HL-60 (cell line): ENCODE measurements at regions not wholly inside any gene's neighbourhood (a gene's known extent, or its start where the extent isn't known, plus 50 kb on each side); places are given as distances from the start of the nearest gene placed in this dataset.

ENCODE experiments used
- DNase-seq, 2 experiments: peaks; one replicate each; pipeline ENCODE4 v3.0.0-alpha.2; 2010 to 2020; ENCODE audit warnings: low read depth in 1 of 2, low spot score in 1 of 2
- H3K27ac ChIP-seq: fragments of 250-450 bp; sonication (Bioruptor Pico); replicated peaks from 2 replicates; pipeline ENCODE4 v1.5.1; 2020; ENCODE audit warnings: mild to moderate bottlenecking, moderate library complexity
- H3K27me3 ChIP-seq: fragments of 250-450 bp; sonication (Bioruptor Pico); 2 replicates; pipeline ENCODE4 v1.5.1; 2021; ENCODE audit warnings: mild to moderate bottlenecking, moderate library complexity; ENCODE audit not compliant: insufficient read depth, poor library complexity, severe bottlenecking
- H3K4me3 ChIP-seq: replicated peaks from 2 replicates; pipeline ENCODE4 v1.5.1; 2011; ENCODE audit warnings: mild to moderate bottlenecking, control low read depth, low read length; ENCODE audit not compliant: insufficient read depth
- GABPA ChIP-seq: IDR thresholded peaks from 2 replicates; pipeline ENCODE4 v1.6.1; 2012; ENCODE audit warnings: low read depth
- POLR2AphosphoS5 ChIP-seq: IDR thresholded peaks from 2 replicates; pipeline ENCODE4 v1.6.1; 2012; ENCODE audit warnings: low read depth
- SPI1 ChIP-seq: IDR thresholded peaks from 2 replicates; pipeline ENCODE4 v1.6.1; 2012; ENCODE audit warnings: low read depth, mild to moderate bottlenecking, borderline replicate concordance
- TF ChIP-seq, protein P1 (sequence below): IDR thresholded peaks from one replicate; pipeline ENCODE4 v1.5.1; 2011; ENCODE audit warnings: low read length, control low read depth, inconsistent platforms; ENCODE audit not compliant: insufficient read depth
- TF ChIP-seq, protein P2 (sequence below): IDR thresholded peaks from 2 replicates; pipeline ENCODE4 v1.6.1; 2012; ENCODE audit warnings: low read depth; ENCODE audit not compliant: insufficient replicate concordance

DNA sequence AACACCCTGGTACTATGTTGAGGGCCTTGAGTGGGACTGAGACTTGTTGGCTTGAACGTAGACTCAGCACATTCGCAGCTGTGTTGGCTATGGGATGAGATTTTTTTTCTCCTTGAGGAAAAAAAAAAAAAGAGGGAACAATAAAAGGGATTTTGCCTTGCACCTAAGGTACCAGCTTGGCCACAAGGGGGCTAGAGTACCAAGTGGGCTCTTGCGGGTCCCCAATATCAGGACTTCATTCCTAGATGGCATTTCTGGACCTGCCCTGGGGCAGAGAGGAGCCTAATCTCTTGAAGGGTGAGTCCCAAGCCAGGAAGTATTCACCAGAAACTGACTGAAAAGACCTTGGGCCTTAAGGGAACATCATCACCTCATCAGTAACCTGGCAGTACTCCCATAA lies 1083.6 kb upstream of the PHF14 start:
- no peak for DNase-seq
- TF ChIP-seq, protein P1, sequence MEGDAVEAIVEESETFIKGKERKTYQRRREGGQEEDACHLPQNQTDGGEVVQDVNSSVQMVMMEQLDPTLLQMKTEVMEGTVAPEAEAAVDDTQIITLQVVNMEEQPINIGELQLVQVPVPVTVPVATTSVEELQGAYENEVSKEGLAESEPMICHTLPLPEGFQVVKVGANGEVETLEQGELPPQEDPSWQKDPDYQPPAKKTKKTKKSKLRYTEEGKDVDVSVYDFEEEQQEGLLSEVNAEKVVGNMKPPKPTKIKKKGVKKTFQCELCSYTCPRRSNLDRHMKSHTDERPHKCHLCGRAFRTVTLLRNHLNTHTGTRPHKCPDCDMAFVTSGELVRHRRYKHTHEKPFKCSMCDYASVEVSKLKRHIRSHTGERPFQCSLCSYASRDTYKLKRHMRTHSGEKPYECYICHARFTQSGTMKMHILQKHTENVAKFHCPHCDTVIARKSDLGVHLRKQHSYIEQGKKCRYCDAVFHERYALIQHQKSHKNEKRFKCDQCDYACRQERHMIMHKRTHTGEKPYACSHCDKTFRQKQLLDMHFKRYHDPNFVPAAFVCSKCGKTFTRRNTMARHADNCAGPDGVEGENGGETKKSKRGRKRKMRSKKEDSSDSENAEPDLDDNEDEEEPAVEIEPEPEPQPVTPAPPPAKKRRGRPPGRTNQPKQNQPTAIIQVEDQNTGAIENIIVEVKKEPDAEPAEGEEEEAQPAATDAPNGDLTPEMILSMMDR: no peak
- TF ChIP-seq POLR2AphosphoS5: no peak
- TF ChIP-seq, protein P2, sequence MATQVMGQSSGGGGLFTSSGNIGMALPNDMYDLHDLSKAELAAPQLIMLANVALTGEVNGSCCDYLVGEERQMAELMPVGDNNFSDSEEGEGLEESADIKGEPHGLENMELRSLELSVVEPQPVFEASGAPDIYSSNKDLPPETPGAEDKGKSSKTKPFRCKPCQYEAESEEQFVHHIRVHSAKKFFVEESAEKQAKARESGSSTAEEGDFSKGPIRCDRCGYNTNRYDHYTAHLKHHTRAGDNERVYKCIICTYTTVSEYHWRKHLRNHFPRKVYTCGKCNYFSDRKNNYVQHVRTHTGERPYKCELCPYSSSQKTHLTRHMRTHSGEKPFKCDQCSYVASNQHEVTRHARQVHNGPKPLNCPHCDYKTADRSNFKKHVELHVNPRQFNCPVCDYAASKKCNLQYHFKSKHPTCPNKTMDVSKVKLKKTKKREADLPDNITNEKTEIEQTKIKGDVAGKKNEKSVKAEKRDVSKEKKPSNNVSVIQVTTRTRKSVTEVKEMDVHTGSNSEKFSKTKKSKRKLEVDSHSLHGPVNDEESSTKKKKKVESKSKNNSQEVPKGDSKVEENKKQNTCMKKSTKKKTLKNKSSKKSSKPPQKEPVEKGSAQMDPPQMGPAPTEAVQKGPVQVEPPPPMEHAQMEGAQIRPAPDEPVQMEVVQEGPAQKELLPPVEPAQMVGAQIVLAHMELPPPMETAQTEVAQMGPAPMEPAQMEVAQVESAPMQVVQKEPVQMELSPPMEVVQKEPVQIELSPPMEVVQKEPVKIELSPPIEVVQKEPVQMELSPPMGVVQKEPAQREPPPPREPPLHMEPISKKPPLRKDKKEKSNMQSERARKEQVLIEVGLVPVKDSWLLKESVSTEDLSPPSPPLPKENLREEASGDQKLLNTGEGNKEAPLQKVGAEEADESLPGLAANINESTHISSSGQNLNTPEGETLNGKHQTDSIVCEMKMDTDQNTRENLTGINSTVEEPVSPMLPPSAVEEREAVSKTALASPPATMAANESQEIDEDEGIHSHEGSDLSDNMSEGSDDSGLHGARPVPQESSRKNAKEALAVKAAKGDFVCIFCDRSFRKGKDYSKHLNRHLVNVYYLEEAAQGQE: no peak
- TF ChIP-seq SPI1: no peak
- no peak for TF ChIP-seq GABPA
- Histone ChIP-seq H3K27ac (no peak overlapping the region), H3K4me3 (no peak overlapping the region), H3K27me3 (no peaks in the 10 kb centered on the region)

DNA sequence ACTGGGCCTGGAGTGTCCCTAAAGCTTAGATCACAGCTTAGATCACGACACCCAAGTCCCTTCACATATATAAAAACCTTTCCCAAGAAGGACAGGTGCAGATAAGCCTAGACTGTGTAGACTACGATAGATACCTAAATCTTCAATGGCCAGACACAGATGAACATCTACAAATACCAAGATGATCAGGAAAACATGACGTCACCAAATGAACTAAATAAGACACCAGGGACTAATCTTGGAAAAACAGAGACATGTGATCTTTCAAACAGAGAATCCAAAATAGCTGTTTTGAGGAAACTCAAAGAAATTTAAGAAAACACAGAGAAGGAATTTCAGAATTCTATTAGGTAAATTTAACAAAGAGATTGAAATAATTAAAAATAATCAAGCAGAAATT lies 1082.6 kb upstream of the PHF14 start:
- no peak for DNase-seq
- no peak overlapping the region for H3K4me3 ChIP-seq
- no peak overlapping the region for H3K27ac ChIP-seq
- TF ChIP-seq, protein P2: no peak
- TF ChIP-seq, protein P1: no peak
- TF ChIP-seq POLR2AphosphoS5: no peak
- no peak for TF ChIP-seq SPI1
- TF ChIP-seq GABPA: no peak
- no peaks in the 10 kb centered on the region for H3K27me3 ChIP-seq

DNA sequence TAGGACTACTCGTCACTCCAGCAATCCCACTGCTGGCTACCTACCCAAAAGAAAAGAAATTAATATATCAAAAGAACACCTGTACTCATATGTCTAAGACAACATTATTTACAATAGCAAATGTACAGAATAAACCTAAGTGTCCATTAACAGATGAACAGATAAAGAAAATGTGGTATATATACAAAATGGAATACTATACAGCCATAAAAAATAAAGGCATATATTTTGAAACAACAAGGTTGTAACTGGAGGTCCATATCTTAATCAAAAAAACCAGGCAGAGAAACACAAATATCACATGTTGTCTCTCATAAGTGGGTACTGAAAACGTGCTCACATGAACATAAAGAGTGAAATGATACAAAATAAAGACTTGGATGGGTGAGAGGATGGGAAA lies 1073.3 kb upstream of the PHF14 start:
- DNase-seq: no peak
- H3K4me3 ChIP-seq: no peak overlapping the region
- no peaks in the 10 kb centered on the region for H3K27me3 ChIP-seq
- TF ChIP-seq SPI1 (no peak), POLR2AphosphoS5 (no peak), GABPA (no peak)
- TF ChIP-seq, protein P2: no peak
- TF ChIP-seq, protein P1: no peak
- no peak overlapping the region for H3K27ac ChIP-seq
